Stimulated activated memory B cell treated with anti-CD40 and anti-IgM and Interleukin-4, amounts not matched to agents 10 μg/mL and 1 μg/mL and 100 μg/mL, for 72 hours (primary cell): ENCODE measurements at regions not wholly inside any gene's neighbourhood (a gene's known extent, or its start where the extent isn't known, plus 50 kb on each side); places are given as distances from the start of the nearest gene placed in this dataset.
"Not testable (repeated sequence)": the region's sequence is repeated elsewhere in the genome, so short reads cannot be mapped to it uniquely, and the experiment has no call there.

Source experiments
- ATAC-seq: fragments of 150-1000 bp; cut with Tn5 transposase; 2 replicates; pipeline ENCODE4 v1.10.0; 2021
- H3K27ac Mint-ChIP-seq: one replicate; pipeline ENCODE4 v1.8.0; 2022; ENCODE audit warnings: mild to moderate bottlenecking, mixed read lengths
- H3K27me3 Mint-ChIP-seq: one replicate; pipeline ENCODE4 v1.8.0; 2022; ENCODE audit warnings: mixed read lengths
- H3K36me3 Mint-ChIP-seq: one replicate; pipeline ENCODE4 v1.8.0; 2022; ENCODE audit warnings: mixed read lengths
- H3K4me1 Mint-ChIP-seq: one replicate; pipeline ENCODE4 v1.8.0; 2022; ENCODE audit warnings: mixed read lengths
- H3K4me3 Mint-ChIP-seq: one replicate; pipeline ENCODE4 v1.8.0; 2022; ENCODE audit warnings: mild to moderate bottlenecking, moderate library complexity, mixed read lengths
- H3K9me3 Mint-ChIP-seq: one replicate; pipeline ENCODE4 v1.8.0; 2022; ENCODE audit warnings: mixed read lengths

- Mint-ChIP-seq H3K4me1 (peaks cover 5% of the 10 kb centered on the region), H3K4me3 (no peak overlapping the region), H3K36me3 (no peaks in the 10 kb centered on the region), H3K27me3 (peaks cover 26% of the 10 kb centered on the region), H3K9me3 (peaks cover 7% of the 10 kb centered on the region), H3K27ac (no peak overlapping the region)
- no peak for ATAC-seq
These were observed 342.8 kb upstream of the KAZN start for GRCh38 chr1:14255711-14256110.

GRCh38 chr1:14259191-14259757, 339.2 kb upstream of the KAZN start:
- H3K36me3 Mint-ChIP-seq: no peaks in the 10 kb centered on the region
- no peak for ATAC-seq
- no peak overlapping the region for H3K27ac Mint-ChIP-seq
- peaks cover 26% of the 10 kb centered on the region for H3K27me3 Mint-ChIP-seq
- H3K4me3 Mint-ChIP-seq: no peak overlapping the region
- peaks cover 7% of the 10 kb centered on the region for H3K9me3 Mint-ChIP-seq
- peaks cover 2% of the 10 kb centered on the region for H3K4me1 Mint-ChIP-seq

DNA sequence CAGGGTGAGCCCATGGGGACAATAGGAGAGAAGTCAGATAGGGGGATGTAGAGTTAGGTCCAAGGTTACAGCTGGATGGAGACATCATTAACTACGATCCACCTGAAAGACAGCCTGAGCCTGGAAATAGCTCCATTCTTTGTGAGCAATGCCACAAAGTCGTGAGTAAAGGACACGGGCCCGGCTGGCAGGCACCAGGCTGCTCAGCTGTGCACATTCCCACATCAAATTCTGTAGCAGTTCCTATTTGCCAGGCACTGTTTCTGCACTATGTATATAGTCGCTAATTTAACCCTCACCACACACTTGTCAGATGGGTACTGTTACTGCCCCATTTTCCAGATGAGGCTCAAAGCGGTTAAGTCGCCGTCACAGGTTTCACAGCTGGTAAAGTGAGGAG, 338.0 kb upstream of the KAZN start:
- Mint-ChIP-seq H3K27me3 (peaks cover 26% of the 10 kb centered on the region), H3K9me3 (peaks cover 7% of the 10 kb centered on the region), H3K36me3 (no peaks in the 10 kb centered on the region), H3K4me1 (no peaks in the 10 kb centered on the region), H3K4me3 (no peak overlapping the region), H3K27ac (no peak overlapping the region)
- ATAC-seq: no peak

- Mint-ChIP-seq H3K4me1 (no peaks in the 10 kb centered on the region), H3K9me3 (peaks cover 4% of the 10 kb centered on the region), H3K27ac (no peak overlapping the region), H3K27me3 (peaks cover 20% of the 10 kb centered on the region), H3K4me3 (no peak overlapping the region), H3K36me3 (no peaks in the 10 kb centered on the region)
- ATAC-seq: no peak
These were observed 337.1 kb upstream of the KAZN start for GRCh38 chr1:14261395-14261794.

GRCh38 chr1:14262637-14263036, 335.8 kb upstream of the KAZN start:
- H3K27me3 Mint-ChIP-seq: peaks cover 17% of the 10 kb centered on the region
- H3K9me3 Mint-ChIP-seq: peaks cover 4% of the 10 kb centered on the region
- H3K36me3 Mint-ChIP-seq: no peaks in the 10 kb centered on the region
- no peak overlapping the region for H3K27ac Mint-ChIP-seq
- H3K4me3 Mint-ChIP-seq: no peak overlapping the region
- H3K4me1 Mint-ChIP-seq: no peaks in the 10 kb centered on the region
- no peak for ATAC-seq

- Mint-ChIP-seq H3K4me3 (no peak overlapping the region), H3K9me3 (peaks cover 4% of the 10 kb centered on the region), H3K36me3 (no peaks in the 10 kb centered on the region), H3K27ac (no peak overlapping the region), H3K27me3 (peaks cover 17% of the 10 kb centered on the region), H3K4me1 (no peaks in the 10 kb centered on the region)
- ATAC-seq: no peak
These were observed 335.3 kb upstream of the KAZN start for GRCh38 chr1:14263225-14263624.

GRCh38 chr1:14263671-14264070, 334.8 kb upstream of the KAZN start:
- Mint-ChIP-seq H3K27me3 (peaks cover 14% of the 10 kb centered on the region), H3K4me3 (no peak overlapping the region)

DNA sequence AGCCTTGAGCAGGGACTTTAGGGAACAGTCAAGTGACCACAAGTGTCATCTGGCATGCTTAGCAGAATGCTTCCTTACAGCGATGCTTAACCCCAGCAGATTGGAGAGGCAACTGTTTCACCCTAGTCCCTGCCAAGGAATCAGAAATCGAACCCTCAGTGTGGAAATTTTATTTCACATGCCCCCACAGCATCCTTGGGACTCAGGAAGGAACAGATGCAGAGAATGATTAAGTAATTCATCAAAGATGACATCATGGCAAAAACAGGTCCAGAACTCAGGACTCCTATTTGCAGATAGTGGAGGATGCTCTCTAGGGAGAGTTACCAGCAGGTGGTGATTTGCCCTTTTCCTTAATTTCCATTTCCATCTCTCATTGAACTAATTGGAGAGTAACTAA, 333.0 kb upstream of the KAZN start:
- no peaks in the 10 kb centered on the region for H3K9me3 Mint-ChIP-seq
- no peaks in the 10 kb centered on the region for H3K4me1 Mint-ChIP-seq
- no peak overlapping the region for H3K4me3 Mint-ChIP-seq
- H3K27me3 Mint-ChIP-seq: no peaks in the 10 kb centered on the region
- no peak overlapping the region for H3K27ac Mint-ChIP-seq
- H3K36me3 Mint-ChIP-seq: no peaks in the 10 kb centered on the region
- ATAC-seq: no peak

More at GRCh38 chr1:14263671-14264070, 334.8 kb upstream of the KAZN start:
- ATAC-seq: no peak
- no peaks in the 10 kb centered on the region for H3K36me3 Mint-ChIP-seq
- H3K4me1 Mint-ChIP-seq: no peaks in the 10 kb centered on the region
- peaks cover 4% of the 10 kb centered on the region for H3K9me3 Mint-ChIP-seq
- H3K27ac Mint-ChIP-seq: no peak overlapping the region

GRCh38 chr1:14267991-14268390, 330.5 kb upstream of the KAZN start:
- ATAC-seq: no peak

DNA sequence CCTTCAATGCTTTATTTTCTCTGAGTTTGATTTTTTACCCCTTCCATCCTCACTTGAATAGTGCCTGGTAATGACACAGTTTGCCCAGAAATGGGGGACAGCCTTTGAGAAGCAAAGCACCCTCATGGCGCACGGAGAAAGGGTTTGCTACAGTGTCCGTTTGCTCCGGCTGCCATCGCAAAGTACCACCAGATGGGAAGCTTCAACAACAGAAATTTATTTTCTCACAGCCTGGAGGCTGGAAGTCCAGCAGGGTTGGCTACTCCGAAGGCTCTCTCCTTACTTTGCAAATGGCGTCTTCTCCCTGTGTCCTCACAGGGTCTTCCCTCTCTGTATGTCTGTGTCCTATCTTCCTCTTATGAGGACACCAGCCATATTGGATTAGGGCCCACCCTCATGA, 327.7 kb upstream of the KAZN start:
- Mint-ChIP-seq H3K27ac (no peak overlapping the region), H3K4me3 (no peak overlapping the region), H3K4me1 (no peaks in the 10 kb centered on the region), H3K27me3 (no peaks in the 10 kb centered on the region), H3K9me3 (no peaks in the 10 kb centered on the region), H3K36me3 (no peaks in the 10 kb centered on the region)
- ATAC-seq: no peak

More at GRCh38 chr1:14267991-14268390, 330.5 kb upstream of the KAZN start:
- Mint-ChIP-seq H3K4me1 (no peaks in the 10 kb centered on the region), H3K27ac (no peak overlapping the region), H3K9me3 (no peaks in the 10 kb centered on the region), H3K27me3 (no peaks in the 10 kb centered on the region), H3K4me3 (no peak overlapping the region), H3K36me3 (no peaks in the 10 kb centered on the region)

GRCh38 chr1:14273811-14274210, 324.7 kb upstream of the KAZN start:
- H3K4me1 Mint-ChIP-seq: no peaks in the 10 kb centered on the region
- no peaks in the 10 kb centered on the region for H3K36me3 Mint-ChIP-seq
- H3K27me3 Mint-ChIP-seq: no peaks in the 10 kb centered on the region
- ATAC-seq: no peak
- no peaks in the 10 kb centered on the region for H3K9me3 Mint-ChIP-seq
- H3K4me3 Mint-ChIP-seq: no peak overlapping the region
- no peak overlapping the region for H3K27ac Mint-ChIP-seq

GRCh38 chr1:14279891-14280290, 318.6 kb upstream of the KAZN start:
- H3K27me3 Mint-ChIP-seq, H3K36me3 Mint-ChIP-seq, H3K4me1 Mint-ChIP-seq, H3K27ac Mint-ChIP-seq, H3K4me3 Mint-ChIP-seq, ATAC-seq, H3K9me3 Mint-ChIP-seq: not testable (repeated sequence)

DNA sequence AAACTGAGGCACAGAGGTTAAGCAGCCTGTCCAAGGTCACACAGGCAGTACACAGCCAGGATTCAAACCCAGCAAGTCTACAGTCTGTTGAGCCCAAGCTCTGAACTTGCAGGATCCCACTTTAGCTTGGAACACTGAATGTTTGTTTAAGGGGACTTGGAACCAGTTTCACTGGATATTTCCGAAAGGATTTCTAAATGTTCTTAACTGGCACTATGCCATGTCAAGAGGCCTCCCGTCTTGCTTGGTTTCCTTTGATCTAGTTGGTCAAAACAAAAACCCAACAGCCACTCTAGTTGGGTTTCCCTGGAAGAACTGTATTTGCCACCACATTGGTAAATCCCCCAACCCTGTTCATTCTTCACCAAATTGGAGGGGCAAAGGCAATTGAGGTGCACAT, 317.6 kb upstream of the KAZN start:
- H3K27ac Mint-ChIP-seq: no peak overlapping the region
- no peak for ATAC-seq
- no peaks in the 10 kb centered on the region for H3K36me3 Mint-ChIP-seq
- no peaks in the 10 kb centered on the region for H3K4me1 Mint-ChIP-seq
- no peaks in the 10 kb centered on the region for H3K27me3 Mint-ChIP-seq
- H3K4me3 Mint-ChIP-seq: no peak overlapping the region
- H3K9me3 Mint-ChIP-seq: no peaks in the 10 kb centered on the region

DNA sequence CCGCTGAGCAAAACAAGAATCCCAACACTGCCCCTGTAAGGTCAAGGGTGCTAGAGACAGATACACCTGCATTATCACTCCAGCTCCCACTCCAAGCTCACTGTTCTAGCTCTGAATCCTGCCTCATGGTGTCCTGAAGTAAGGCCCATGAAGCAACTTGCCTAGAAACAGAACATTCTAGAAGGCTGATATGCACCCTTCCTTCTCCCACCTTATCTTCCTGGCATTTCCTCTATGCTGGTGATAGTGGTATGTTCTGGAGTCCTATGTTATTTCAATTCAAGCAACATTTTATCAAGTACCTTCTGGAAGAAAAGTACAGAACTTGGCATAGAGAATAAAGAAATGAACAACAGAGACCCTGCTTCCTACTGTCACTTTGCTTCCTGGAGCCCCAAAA, 317.1 kb upstream of the KAZN start:
- no peak overlapping the region for H3K27ac Mint-ChIP-seq
- H3K4me3 Mint-ChIP-seq: no peak overlapping the region
- H3K27me3 Mint-ChIP-seq: no peaks in the 10 kb centered on the region
- peaks cover 3% of the 10 kb centered on the region for H3K9me3 Mint-ChIP-seq
- no peaks in the 10 kb centered on the region for H3K4me1 Mint-ChIP-seq
- H3K36me3 Mint-ChIP-seq: no peaks in the 10 kb centered on the region
- ATAC-seq: no peak

DNA sequence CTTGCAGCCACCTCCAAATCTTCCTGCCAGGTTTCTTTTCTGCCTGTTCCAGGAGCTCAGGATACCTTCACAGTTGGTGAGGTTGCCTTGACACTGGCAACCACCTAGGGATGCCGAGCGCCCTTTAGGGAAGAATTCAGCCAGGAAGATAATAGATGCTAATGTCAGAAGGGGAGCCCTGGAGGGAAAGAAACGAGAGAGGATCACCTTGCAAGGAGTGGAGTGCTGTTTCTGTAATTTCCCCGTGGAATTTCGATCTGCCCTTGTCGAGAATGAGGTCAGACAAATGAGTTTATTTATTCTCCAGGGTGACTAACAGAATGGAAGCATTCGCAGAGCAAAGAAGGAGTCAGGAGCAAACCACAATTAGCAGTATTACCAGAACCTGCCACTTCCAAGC, 315.8 kb upstream of the KAZN start:
- no peak overlapping the region for H3K27ac Mint-ChIP-seq
- H3K9me3 Mint-ChIP-seq: peaks cover 3% of the 10 kb centered on the region
- ATAC-seq: no peak
- no peak overlapping the region for H3K4me3 Mint-ChIP-seq
- no peaks in the 10 kb centered on the region for H3K4me1 Mint-ChIP-seq
- no peaks in the 10 kb centered on the region for H3K36me3 Mint-ChIP-seq
- H3K27me3 Mint-ChIP-seq: no peaks in the 10 kb centered on the region

DNA sequence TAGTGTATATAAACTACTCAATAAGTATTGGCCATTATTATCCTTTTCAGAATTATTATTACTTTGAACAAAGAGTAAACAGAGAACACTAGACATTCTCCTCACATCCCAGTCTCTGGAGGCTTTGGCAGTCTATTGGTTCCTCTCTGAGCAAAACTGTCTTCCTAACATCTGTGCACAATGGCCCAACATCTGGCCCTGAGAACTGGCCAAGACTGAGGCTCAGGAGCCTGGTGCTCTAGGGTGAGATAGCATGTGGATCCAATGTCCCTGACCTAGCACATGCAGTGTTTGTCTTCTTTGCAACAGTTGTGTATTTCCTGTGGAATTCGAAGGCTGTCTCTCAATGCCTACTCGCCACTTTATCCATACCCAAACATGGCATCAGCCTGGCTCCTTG, 313.2 kb upstream of the KAZN start:
- no peak for ATAC-seq
- no peaks in the 10 kb centered on the region for H3K4me1 Mint-ChIP-seq
- H3K4me3 Mint-ChIP-seq: no peak overlapping the region
- no peak overlapping the region for H3K27ac Mint-ChIP-seq
- peaks cover 4% of the 10 kb centered on the region for H3K9me3 Mint-ChIP-seq
- no peaks in the 10 kb centered on the region for H3K27me3 Mint-ChIP-seq
- no peaks in the 10 kb centered on the region for H3K36me3 Mint-ChIP-seq

GRCh38 chr1:14291182-14291581, 307.3 kb upstream of the KAZN start:
- not testable (repeated sequence) for H3K27me3 Mint-ChIP-seq, H3K27ac Mint-ChIP-seq, H3K4me1 Mint-ChIP-seq, H3K4me3 Mint-ChIP-seq, ATAC-seq, H3K9me3 Mint-ChIP-seq, H3K36me3 Mint-ChIP-seq
